Right ventricle myocardium superior (tissue), 1 donor: ENCODE measurements at regions not wholly inside any gene's neighbourhood (a gene's known extent, or its start where the extent isn't known, plus 50 kb on each side); places are given as distances from the start of the nearest gene placed in this dataset.

Experiments used
- ATAC-seq: fragments of 200-7000 bp; cut with Tn5 transposase; one replicate; pipeline ENCODE4 v1.9.1; 2020; ENCODE audit warnings: mild to moderate bottlenecking; ENCODE audit not compliant: poor library complexity
- DNase-seq: peaks from one replicate; pipeline ENCODE4 v3.0.0-alpha.2; 2020
- intact Hi-C: fragments of 100-400 bp; cut with DNase I; formaldehyde crosslinking; loops from one replicate; pipeline ENCODE4 v1.11.2; 2022
- donor health status: DM: no; HTN: yes; CAD: no; lungs with severe emphysema.

- no peak for ATAC-seq
- no peak for DNase-seq
- intact Hi-C loops = no loop called here
Observed at GRCh38 chr18:47519706-47520105, 268.2 kb upstream of the SKOR2 start.

- ATAC-seq (no peak), DNase-seq (no peak)
- intact Hi-C loops = no loop called here
Observed at GRCh38 chr18:47519277-47519676, 267.8 kb upstream of the SKOR2 start.

DNA sequence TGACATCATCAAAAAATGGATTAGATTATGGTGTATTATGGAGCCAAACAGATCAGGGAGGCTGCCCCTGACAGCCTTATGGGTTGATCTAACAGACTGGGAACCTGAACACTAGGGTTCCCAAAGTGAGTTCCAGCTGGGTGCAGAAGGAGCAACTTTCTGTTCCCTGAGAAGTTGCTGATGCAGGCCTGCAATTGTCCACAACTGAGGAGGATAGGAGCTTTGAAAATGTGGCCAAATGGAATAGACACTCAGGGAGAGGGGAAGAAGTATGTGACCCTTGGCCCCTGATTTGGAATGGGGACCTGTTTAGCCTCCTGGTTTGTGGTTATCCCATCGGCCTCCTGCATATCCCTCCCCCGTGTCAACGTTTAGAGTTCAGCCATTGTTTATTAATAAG, 262.2 kb upstream of the SKOR2 start:
- DNase-seq (no peak), ATAC-seq (no peak)
- intact Hi-C loops = no loop called here

DNA sequence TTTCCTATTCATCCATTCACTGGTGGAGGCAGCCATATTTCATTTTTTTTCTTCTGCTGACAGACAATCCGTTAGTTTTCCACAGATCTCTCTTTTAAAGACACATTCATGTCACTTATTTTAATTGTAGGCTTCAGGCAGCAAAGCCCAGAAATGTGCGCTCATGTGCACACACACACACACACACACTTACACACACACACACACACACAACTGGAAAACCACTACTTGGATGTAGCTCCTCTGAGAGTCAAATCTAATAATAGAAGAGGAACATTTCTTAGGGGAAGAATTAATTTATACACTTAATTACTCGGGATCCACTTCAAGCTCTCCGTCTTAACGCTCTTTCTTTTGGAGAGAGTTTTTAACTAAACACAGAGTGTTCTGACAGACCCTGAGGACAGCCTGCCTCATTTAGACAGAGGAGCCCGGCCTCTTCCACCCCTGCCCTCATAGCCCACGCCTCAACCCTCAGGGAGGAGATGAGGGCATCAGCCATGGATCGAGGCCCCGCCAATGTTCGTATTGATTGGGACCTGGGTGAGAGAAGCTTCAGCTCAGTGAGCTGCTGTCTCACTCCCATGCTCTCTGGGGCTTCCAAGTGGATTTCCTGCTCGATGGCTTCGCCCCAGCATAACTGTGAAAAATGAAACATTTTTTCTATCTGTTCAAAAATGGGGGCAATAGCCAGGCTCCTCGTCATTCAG, 261.4 kb upstream of the SKOR2 start:
- DNase-seq = no peak
- intact Hi-C loops = no loop called here
- ATAC-seq = no peak

DNA sequence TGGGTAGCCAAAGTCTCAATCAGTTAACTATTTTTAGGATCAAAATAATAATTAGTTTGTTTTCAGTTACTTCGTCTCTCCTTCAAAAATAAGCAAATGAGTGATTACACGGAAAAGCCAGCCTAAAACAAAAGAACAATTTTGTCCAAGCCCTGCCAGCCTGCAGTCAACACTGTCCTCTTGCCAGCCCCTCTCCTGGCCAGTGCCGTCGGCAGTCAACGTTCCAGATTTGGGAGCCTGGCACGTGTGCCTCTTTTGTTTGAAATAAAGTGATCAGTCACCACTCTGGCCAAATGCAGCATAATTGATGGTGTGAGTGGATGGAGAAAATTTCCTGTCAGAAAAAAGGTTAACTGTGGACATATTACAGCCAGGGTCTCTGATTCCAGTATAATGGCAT, 260.6 kb upstream of the SKOR2 start:
- no peak for DNase-seq
- intact Hi-C loops = no loop called here
- peak; percentile 59 for ATAC-seq

- no peak for ATAC-seq
- DNase-seq = no peak
- intact Hi-C loops = no loop called here
Observed at GRCh38 chr18:47510831-47511230, 259.4 kb upstream of the SKOR2 start.

- DNase-seq (no peak), ATAC-seq (no peak)
- intact Hi-C loops = no loop called here
Observed at GRCh38 chr18:47507651-47508050, 256.2 kb upstream of the SKOR2 start.

DNA sequence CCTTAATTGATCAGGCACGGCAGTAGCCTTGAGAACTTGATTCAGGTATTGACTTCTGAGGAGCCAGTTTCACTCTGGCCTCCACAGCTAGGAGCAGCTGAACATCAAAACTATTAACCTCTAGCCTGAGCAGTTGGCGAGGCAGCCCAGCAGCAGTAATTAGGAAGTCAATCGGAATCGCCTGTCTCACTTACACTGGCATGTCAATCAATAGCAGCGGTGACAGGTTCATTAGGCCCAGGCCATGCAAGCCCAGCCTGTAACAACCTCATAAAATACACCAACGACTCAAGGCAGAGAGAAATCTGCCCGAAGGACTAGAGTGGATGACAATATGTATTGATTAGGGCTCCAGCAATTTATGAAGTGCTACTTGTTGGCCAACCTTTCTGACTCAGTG, 255.4 kb upstream of the SKOR2 start:
- ATAC-seq = no peak
- intact Hi-C loops = no loop called here
- no peak for DNase-seq

DNA sequence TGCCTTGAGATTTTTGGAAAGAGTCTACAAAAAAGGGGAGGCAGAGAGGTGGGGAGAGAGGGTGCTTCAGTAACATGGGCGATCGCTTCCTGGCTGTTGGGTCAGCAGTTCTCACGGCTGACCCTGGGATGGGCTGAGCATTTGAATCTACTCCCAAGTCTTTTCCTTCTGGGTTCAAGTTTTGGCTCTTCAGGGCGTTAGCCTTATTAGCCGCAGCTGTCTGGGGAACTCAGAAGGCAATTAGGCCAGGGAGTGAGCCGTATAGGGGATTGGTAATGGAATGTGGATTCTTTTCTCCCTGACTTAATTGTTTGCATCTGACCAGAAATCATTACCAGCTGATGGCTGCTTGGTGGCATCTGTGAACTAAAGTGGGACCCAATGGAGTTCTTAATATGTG, 250.5 kb upstream of the SKOR2 start:
- intact Hi-C loops = no loop called here
- DNase-seq (no peak), ATAC-seq (no peak)

DNA sequence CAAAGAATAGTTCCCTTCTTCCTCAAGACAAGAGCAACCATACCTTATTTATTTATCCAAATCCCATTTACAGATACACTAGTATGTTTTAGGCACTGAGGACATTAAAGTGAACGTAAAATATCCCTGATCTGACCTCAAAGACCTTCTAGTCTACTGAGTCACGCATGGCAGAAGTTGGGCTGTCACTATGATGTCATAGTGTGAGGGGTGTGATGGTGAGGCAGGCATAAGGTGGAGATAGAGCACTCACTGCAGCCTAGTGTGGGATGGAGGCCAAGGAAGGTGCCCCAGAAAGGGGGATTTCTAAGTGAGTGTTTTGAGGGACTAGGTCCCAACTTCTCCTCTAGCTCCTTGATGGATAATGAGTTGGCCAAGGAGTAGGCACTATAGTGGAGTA, 249.5 kb upstream of the SKOR2 start:
- intact Hi-C loops = no loop called here
- ATAC-seq (no peak), DNase-seq (no peak)

GRCh38 chr18:47492691-47493090, 241.2 kb upstream of the SKOR2 start:
- intact Hi-C loops = no loop called here
- ATAC-seq (no peak), DNase-seq (no peak)

DNA sequence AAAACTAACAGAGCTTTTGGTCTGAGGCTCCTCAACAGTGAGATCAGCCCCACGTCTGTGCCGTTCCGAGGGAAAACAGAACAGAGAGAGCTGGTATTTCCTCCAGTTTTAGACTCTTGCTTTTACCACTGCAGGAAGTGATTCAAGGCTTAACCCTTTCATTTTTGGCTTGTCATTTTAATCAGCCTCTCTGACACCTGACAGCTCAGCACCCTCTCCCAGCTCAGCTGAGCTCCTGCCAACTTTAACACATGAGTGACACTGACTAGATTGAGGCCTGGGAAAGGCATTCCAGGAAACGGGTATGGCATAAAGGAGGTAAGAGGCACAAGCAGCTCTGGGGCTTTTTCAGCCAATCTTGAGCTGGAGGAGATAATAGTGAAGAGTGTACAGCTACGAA, 239.4 kb upstream of the SKOR2 start:
- ATAC-seq (peak; percentile 59), DNase-seq (no peak)
- intact Hi-C loops = no loop called here

DNA sequence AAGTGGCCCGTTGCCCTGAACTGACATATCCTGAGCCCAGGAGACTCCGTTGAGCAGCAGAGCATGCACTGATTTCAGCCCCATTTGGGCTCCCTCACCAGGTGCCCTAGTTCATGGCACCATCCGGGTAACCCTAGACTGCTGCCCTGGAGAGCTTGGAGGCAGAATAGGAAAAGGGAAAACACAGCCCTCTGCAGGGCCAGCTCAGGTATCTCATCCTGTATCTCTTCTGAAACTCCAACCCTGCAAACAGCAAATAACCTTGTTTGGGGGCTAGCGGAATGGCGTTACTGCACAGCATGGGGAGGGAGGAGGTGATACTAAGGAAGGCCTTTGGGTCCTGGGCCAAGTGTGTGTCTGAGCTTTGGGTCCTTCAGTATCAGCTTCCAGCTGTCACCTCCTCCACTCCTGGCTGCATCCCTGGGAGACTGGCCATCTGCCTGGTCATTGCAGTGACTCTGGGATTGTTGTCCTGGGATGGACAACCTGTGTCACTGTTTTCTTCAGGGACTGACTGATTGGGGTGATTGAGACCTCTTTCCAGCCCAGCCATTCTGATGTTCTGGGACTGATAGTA, 233.8 kb upstream of the SKOR2 start:
- intact Hi-C loops = no loop called here
- DNase-seq (no peak), ATAC-seq (peak; percentile 51)

DNA sequence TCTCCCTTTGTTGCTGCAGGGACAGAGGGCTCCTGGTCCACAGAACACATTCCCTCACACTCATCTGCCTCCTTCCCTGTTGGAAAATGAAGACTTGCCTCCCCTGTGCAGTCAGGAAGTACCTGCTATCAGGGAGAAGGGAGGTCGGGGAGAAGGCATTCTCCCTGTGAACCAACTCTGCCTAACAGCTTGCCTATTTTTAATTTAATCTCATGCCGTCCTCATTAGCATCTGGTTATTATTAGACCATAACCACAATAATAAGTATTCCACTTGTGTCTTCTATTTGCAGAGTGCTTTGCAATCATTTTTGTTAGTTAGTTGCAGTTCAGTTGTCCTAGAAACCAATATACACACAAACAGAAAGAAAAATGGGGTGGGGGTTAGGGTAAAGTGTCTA, 232.6 kb upstream of the SKOR2 start:
- ATAC-seq (peak; percentile 86), DNase-seq (no peak)
- intact Hi-C loops = no loop called here

- intact Hi-C loops = no loop called here
- DNase-seq (no peak), ATAC-seq (no peak)
Observed at GRCh38 chr18:47480166-47480565, 228.7 kb upstream of the SKOR2 start.

DNA sequence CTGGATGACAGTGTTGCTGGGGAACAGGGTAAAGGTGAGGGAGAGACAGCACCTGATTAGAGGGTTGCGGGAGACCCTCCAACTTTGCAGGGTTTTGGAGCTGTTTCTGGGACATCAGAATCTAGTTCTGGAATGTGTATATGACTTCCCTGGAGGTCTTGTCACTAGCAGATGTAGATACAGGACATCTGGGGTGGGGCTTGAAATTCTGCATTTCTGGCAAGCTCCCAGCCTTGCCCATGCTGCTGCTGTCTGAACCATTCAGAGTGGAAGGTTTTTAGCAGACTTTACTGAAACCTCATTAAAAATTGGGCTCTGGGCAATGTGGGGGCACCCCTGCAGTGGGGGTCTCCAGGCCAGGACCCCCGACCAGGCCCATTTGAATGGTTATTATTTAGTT, 220.3 kb upstream of the SKOR2 start:
- DNase-seq (no peak), ATAC-seq (no peak)
- intact Hi-C loops = no loop called here

DNA sequence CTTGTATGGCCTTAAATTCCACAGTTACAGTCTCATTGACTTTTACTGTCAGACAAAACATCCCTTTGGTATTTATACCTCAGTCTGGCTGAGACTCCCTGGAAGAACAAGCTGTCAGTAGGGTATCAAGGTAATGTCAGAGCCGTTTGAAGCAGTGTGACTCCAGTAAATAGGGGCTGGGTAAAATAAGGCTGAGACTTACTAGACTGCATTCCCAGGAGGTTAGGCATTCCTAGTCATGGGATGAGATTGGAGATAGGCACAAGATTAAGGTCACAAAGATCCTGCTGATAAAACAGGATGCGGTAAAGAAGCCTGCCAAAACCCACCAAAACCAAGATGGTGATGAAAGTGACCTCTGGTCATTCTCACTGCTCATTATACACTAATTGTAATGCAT, 219.5 kb upstream of the SKOR2 start:
- intact Hi-C loops = no loop called here
- ATAC-seq = no peak
- DNase-seq = no peak

GRCh38 chr18:47469576-47469975, 218.1 kb upstream of the SKOR2 start:
- DNase-seq (no peak), ATAC-seq (no peak)
- intact Hi-C loops = no loop called here

GRCh38 chr18:47461977-47462376, 210.5 kb upstream of the SKOR2 start:
- no peak for DNase-seq
- ATAC-seq = no peak
- intact Hi-C loops = no loop called here

DNA sequence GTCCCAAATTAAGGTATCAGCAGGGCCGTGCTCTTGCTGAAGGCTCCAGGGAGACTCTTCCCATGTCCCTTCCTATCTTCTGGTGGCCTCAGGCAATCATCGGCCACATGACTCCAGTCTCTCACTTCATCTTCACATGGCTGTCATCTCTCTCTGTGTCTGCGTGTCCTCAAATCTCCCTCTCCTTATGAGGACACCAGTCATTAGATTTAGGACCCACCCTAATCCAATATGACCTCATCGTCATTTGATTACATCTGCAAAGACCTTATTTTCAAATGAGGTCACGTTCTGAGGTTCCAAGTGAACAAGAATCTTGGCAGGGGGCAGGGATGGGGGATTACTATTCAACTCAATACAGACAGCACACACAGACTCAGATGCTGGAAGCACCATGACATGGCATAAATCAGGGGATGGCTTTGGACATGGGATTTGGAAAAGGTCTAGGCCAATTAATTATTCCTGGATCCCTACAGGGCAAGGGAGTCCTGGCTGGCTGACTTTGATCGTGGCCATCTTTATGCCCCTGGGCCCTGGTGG, 210.0 kb upstream of the SKOR2 start:
- intact Hi-C loops = no loop called here
- no peak for ATAC-seq
- no peak for DNase-seq

GRCh38 chr18:47458483-47458882, 207.0 kb upstream of the SKOR2 start:
- no peak for ATAC-seq
- no peak for DNase-seq
- intact Hi-C loops = no loop called here
